ENCODE measurements at regions not wholly inside any gene's neighbourhood (a gene's known extent, or its start where the extent isn't known, plus 50 kb on each side); places are given as distances from the start of the nearest gene placed in this dataset.

- TF ChIP-seq FOXM1 (IDR thresholded peaks at IDR 0.05; ENCODE audit: borderline replicate concordance, low read depth) (no peak), USF1 (IDR thresholded peaks at IDR 0.05) (no peak), TCF12 (IDR thresholded peaks at IDR 0.05; ENCODE audit: low read depth) (no peak), RAD21 (IDR thresholded peaks at IDR 0.05; ENCODE audit: low read depth) (no peak), NFIC (IDR thresholded peaks at IDR 0.05) (no peak), YY1 (IDR thresholded peaks at IDR 0.05; ENCODE audit: low read depth) (no peak), ZBTB7A (IDR thresholded peaks at IDR 0.05; ENCODE audit: low read depth) (no peak), REST (IDR thresholded peaks at IDR 0.05; ENCODE audit: low read depth) (no peak)
Observed at GRCh38 chr6:99801805-99802204, 192.2 kb downstream of the MCHR2 start.

GRCh38 chr6:99802396-99803031 is 191.5 kb downstream of the MCHR2 start:
- no peak for TF ChIP-seq EGR1 (IDR thresholded peaks at IDR 0.05)
- no peak for TF ChIP-seq TEAD4 (IDR thresholded peaks at IDR 0.05)
- no peak for TF ChIP-seq FOXM1 (IDR thresholded peaks at IDR 0.05; ENCODE audit: borderline replicate concordance, low read depth)
- TF ChIP-seq CEBPB (IDR thresholded peaks at IDR 0.05): no peak
- no peak for TF ChIP-seq EP300 (IDR thresholded peaks at IDR 0.05; ENCODE audit: borderline replicate concordance)
- no peak for TF ChIP-seq REST (IDR thresholded peaks at IDR 0.05; ENCODE audit: low read depth)
- TF ChIP-seq CREB1 (IDR thresholded peaks at IDR 0.05; ENCODE audit: low read depth): no peak
- no peak for TF ChIP-seq RAD21 (IDR thresholded peaks at IDR 0.05; ENCODE audit: low read depth)
- no peak for TF ChIP-seq USF1 (IDR thresholded peaks at IDR 0.05)
- TF ChIP-seq MAX (IDR thresholded peaks at IDR 0.05): no peak
- no peak for TF ChIP-seq TAF1 (IDR thresholded peaks at IDR 0.05; ENCODE audit: low read depth)
- TF ChIP-seq NFIC (IDR thresholded peaks at IDR 0.05): no peak
- TF ChIP-seq TCF12 (IDR thresholded peaks at IDR 0.05; ENCODE audit: low read depth): no peak
- no peak for TF ChIP-seq YY1 (IDR thresholded peaks at IDR 0.05; ENCODE audit: low read depth)
- TF ChIP-seq ZBTB7A (IDR thresholded peaks at IDR 0.05; ENCODE audit: low read depth): no peak

- TF ChIP-seq TAF1 (IDR thresholded peaks at IDR 0.05; ENCODE audit: low read depth): no peak
- TF ChIP-seq YY1 (IDR thresholded peaks at IDR 0.05; ENCODE audit: low read depth): no peak
- TF ChIP-seq CREB1 (IDR thresholded peaks at IDR 0.05; ENCODE audit: low read depth): no peak
- TF ChIP-seq EGR1 (IDR thresholded peaks at IDR 0.05): no peak
- no peak for TF ChIP-seq MAX (IDR thresholded peaks at IDR 0.05)
- no peak for TF ChIP-seq NFIC (IDR thresholded peaks at IDR 0.05)
- no peak for TF ChIP-seq FOXM1 (IDR thresholded peaks at IDR 0.05; ENCODE audit: borderline replicate concordance, low read depth)
- TF ChIP-seq USF1 (IDR thresholded peaks at IDR 0.05): no peak
- no peak for TF ChIP-seq TEAD4 (IDR thresholded peaks at IDR 0.05)
- no peak for TF ChIP-seq CEBPB (IDR thresholded peaks at IDR 0.05)
- no peak for TF ChIP-seq REST (IDR thresholded peaks at IDR 0.05; ENCODE audit: low read depth)
- no peak for TF ChIP-seq TCF12 (IDR thresholded peaks at IDR 0.05; ENCODE audit: low read depth)
- no peak for TF ChIP-seq RAD21 (IDR thresholded peaks at IDR 0.05; ENCODE audit: low read depth)
- no peak for TF ChIP-seq EP300 (IDR thresholded peaks at IDR 0.05; ENCODE audit: borderline replicate concordance)
- TF ChIP-seq ZBTB7A (IDR thresholded peaks at IDR 0.05; ENCODE audit: low read depth): no peak
Observed at GRCh38 chr6:99808992-99809391, 185.0 kb downstream of the MCHR2 start.

- TF ChIP-seq USF1 (IDR thresholded peaks at IDR 0.05): no peak
Observed at GRCh38 chr6:99810295-99810694, 183.7 kb downstream of the MCHR2 start.
